ENCODE measurements at regions not wholly inside any gene's neighbourhood (a gene's known extent, or its start where the extent isn't known, plus 50 kb on each side); places are given as distances from the start of the nearest gene placed in this dataset.
A peak's percentile ranks its signal among the peaks of the same experiment; 100 is the strongest.

GRCh38 chr6:113558431-113558830 is 298.7 kb upstream of the MARCKS start:
- no peak for DNase-seq

GRCh38 chr6:113558966-113559365 is 298.2 kb upstream of the MARCKS start:
- DNase-seq: peak; percentile 7 to 8

DNA sequence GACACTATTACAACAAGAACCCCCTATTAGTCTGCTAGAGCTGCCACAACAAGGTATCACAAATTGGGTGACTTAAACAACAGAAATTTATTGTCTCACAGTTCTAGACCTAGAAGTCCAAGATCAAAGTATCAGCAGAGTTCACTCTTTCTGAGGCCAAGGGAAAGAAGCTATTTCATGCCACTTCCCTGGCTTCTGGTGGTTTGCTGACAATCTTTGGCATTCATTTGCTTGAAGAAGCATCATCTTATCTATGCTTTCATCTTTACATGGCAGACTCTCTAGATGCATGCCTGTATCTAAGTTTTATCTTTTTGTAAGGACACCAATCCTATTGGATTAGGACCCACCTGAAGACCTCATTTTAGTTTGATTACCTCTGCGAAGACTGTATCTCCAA is 296.8 kb upstream of the MARCKS start:
- no peak for DNase-seq

GRCh38 chr6:113560908-113561307 is 296.2 kb upstream of the MARCKS start:
- DNase-seq: no peak

- DNase-seq: no peak
Measured at GRCh38 chr6:113562248-113562647, 294.9 kb upstream of the MARCKS start.

DNA sequence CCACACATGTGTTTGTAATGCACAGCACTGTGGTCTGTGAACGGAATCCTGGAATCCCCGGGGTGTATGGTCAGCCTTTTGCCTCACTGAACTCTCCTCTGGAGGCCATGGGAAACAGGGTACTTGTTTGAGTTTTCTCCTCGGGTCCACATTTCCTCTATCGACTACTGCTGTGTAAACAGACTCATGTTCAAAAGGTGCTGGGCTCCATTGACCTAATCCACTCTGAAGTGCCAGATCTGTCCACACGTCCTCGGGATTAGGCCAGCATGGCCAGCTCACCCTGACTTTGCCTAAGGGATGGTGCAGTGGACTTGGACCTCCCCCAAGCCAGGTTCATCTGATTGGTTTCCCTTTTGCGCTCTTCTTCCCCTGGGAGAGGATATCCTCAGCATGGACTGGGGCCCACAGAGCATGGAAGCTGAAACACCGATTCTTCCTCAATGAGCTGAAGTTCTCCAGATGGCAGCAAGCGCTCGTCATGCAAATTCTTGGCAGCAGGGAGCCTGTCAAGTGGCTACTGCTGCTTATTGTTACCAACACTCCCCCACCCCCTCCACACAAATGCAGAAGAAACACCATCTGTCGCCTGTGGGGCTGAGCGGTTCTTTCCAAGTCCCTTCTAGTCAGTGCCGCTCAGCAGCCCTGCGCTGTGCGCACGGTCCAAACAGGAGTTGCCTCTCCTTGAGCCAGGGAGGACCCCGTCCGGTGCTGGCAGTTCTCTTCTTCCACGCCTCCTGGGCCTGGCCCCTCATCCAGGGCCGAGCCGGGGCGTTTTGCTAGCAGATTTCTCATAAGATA is 292.6 kb upstream of the MARCKS start:
- DNase-seq: peak; percentile 93 to 94

DNA sequence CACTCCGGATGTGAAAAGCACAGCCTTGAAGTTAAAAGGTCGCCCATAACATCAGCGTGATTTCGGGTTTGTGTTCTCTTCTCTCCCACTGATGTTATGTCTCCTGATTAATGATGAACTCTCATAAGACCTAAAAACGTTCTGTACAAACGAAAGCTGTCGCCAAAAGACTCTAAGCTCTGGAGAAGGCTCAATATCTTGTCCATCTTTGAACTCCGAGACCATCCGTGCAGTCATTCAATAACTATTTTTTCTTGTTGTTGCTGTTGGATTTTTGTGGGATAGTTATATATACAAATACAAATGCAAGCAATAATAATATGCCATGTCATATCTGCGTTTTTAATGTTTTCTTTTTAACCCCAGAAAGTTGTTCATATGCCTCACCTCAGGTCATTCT is 291.8 kb upstream of the MARCKS start:
- no peak for DNase-seq

DNA sequence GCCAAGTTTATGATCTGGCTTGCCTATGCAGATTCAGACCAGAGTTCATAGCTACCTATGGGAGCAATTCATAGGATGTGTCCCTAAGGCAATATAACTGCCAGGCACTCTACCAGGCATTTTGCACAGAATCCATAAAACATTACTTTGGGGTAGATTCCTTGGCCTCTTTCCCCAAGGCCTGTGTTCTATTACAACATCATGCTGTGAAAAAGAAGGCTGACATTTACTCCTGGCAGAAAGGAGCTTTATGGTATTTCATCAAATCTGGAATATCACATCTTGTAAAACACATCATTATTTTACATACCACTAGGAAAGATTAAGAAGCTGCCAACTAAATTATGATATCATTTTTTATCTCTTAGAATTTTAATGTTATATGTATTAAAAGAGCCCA is 287.0 kb upstream of the MARCKS start:
- DNase-seq: peak in 1 of 2 donors; percentile 38

DNA sequence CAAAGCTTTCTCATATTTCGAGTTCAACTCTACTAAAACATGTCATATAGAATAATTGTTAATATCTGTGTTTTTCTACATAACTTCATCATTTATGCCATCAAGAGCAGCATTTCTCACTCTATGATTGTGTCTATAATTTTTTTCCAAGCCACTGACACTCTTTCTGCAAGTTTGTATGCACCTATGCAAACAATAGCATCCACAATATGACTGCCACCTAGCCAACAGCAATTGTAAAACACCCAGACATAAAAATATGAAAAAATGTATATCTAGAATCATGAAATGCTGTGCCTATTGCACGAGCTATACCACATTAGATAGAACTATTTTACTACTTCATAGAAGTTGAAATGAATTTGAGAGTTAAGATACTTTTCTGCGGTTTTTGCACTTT is 286.5 kb upstream of the MARCKS start:
- DNase-seq: no peak

GRCh38 chr6:113574147-113574546 is 283.0 kb upstream of the MARCKS start:
- DNase-seq: no peak

DNA sequence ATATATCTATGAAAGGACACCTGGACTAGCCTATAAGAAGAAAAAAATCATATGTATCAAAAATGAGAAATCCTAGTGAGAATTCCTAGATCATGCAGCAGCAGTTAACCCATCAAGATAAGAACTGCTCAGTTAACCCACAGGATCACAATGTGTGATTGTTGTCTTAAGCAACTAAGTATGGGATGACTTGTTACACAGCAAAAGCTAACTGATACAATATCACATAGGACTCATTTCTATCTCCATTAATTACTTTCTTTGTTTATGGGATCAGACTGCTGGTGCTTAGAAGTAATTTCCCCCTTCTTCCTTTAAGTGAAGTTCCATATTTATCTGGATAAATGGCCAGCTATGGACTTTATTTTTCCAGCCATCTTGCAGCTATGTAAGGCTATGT is 280.8 kb upstream of the MARCKS start:
- no peak for DNase-seq

DNA sequence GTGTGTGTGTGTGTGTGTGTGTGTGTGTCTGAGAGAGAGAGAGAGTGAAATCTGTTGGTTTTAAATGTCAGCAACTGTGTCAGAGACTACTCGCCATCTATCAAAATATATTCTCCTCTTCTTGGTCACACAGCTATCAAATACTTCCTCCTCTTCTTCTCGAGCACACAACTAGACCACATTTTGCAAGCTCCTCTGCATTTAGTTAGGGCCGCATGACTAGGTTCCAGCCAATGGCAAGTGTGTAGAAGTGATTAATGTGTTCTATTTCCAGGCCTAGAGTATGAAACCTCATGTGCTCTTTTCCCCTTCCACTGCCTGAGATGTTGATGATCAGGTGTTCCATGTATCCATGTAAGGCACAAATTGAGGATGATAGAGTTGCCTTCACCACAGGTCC is 278.5 kb upstream of the MARCKS start:
- DNase-seq: no peak

- DNase-seq: no peak
Measured at GRCh38 chr6:113584767-113585166, 272.4 kb upstream of the MARCKS start.

- DNase-seq: no peak
Measured at GRCh38 chr6:113585246-113585645, 271.9 kb upstream of the MARCKS start.

DNA sequence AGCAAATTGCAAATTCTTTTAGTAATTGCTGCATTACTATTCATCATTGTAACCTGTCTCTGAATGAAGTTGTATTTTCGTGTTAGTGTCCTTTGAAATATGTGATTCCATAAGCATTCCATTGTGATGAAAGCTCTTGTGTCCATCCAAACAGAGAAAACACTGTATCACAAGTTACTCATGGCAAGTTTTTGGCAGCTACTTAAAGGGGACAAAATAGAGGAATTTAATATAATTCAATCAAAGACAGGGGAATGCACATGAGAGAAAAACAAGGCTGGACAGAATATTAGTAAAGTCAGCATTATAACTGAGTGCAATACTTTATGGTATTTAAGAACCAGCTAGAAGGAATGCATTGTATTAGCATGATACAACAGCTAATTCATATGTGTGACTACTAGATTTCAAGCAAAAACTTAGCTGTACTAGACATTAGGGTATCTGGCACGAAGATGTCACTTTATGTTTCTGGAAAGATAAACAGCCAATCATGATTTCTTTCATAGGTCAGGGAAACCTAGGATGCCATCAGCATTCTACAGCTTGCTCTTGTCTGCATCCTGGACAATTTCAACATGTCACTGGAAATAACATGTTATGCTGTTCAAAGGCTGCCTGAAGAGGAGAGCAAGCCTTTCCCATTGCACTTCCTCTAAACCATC is 270.6 kb upstream of the MARCKS start:
- DNase-seq: no peak

DNA sequence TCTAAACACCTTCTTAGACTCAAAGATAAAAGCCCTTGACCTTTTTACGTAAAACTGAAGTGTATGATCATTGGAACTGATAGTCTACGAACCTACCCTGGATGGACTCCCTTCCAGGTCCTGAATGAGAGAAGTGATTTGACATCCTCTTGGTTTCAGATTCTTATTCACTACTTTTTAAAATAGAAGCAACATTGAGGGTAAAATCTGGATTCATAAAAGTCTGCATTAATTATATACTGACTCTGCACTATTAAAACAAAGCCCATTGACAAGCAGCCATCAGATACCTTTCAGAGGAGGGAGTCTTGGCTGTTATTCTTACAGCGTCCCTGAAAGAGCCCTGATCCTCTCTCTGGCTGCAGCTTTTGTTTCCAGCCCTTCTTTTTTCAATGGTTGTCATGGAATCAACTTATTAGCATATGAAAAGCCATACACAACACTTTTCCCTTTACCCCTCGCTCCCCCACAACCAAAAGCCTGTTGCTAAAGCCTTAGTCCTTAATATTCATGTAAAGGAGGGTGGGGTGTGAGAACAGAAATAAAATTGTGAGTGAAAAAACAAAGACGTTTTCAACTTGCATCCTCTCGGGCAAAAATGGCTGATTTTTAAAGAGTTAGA is 270.0 kb upstream of the MARCKS start:
- DNase-seq: no peak

DNA sequence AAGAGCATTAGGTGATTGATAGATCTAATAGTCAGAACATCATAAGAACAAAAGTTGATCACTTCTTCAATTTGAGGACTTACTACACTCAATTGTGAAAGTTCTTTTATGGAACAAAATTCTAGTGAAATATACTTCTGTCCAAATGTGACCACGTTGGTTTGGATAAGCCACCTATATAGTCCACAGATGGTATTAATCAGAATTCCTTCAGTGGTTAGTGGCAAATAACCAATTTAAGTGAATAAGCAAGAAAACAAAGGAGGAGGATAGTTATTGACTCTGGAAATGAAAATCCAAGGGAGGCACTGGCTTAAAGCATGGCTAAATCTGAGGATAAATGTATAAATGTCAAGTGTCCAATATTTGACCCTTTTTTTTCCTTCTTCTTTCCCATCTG is 268.5 kb upstream of the MARCKS start:
- no peak for DNase-seq

DNA sequence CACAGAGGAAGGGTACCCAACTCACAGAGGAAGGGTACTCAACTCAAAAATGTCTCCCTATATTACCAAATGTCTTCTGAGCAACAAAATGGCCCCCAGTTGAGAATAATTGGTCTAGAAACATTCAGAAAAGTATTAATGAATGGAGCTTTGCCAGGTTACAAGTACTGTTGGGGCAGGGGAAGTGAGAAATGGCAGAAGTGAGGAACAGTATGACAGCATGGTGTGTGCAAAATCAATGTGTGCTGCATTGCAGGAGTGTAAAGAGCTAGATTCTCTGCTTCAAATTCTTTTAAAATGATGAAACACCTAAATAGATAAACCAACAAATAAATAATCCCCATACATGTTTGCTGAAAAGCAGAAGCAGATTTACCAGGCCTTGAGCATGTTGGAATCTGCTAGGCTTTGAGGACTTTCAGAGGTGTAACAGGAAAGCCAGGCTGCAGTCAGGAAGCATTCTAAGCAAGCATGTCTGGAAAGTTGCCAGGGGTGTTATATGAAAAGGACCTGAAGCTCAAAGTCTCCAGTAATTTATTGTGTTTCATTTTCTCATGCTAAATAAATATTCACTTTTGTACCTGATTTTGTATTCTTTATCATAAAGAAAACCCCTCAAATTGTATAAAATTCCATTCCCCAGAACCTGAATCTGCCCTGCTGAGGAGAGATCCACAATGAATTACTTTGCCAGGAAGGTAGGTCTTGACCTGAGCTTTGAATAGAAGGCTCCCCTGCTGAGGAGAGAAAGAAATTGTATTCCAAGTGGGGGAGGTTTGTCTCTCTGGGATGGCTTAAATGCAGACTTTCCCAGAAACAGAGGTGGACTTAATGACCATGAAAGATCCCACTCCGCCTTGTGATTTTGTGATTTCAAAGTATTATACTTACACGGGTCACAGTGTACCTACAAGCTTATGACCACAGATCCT is 265.0 kb upstream of the MARCKS start:
- peak; percentile 40 to 45 for DNase-seq

DNA sequence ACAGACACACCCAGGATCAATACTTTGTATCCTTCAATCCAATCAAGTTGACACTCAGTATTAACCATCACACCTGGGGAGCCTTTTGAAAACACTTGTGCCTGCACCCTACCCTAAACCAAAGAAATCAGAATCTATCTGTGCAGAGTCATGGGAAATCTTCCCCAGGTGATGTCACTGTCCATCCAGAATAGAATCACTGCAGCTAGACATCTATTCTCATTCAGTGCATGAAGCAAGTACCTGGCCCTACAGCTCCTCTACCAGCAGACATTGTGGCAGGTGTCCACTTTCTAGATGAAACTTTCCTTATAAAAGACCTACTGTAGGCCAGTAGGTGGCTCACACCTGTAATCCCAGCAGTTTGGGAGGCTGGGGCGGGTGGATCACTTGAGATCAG is 262.4 kb upstream of the MARCKS start:
- DNase-seq: no peak

GRCh38 chr6:113595911-113596376 is 261.2 kb upstream of the MARCKS start:
- DNase-seq: peak; percentile 85 to 86

GRCh38 chr6:113596387-113597230 is 260.5 kb upstream of the MARCKS start:
- DNase-seq: peak; percentile 26 to 63

All from right lung (tissue), 2 donors.